Effector memory CD8-positive, alpha-beta T cell (primary cell): ENCODE measurements at regions not wholly inside any gene's neighbourhood (a gene's known extent, or its start where the extent isn't known, plus 50 kb on each side); places are given as distances from the start of the nearest gene placed in this dataset.
"Not testable (repeated sequence)": the region's sequence is repeated elsewhere in the genome, so short reads cannot be mapped to it uniquely, and the experiment has no call there.

Source experiments
- ATAC-seq: fragments of 150-1000 bp; cut with Tn5 transposase; replicated peaks from 2 replicates; pipeline ENCODE4 v1.10.0; 2021; ENCODE audit warnings: mild to moderate bottlenecking, moderate library complexity
- DNase-seq, 3 experiments: peaks; one replicate each; pipeline ENCODE4 v3.0.0; 2021
- H3K27ac Mint-ChIP-seq, 2 donors: one replicate each; pipeline ENCODE4 v1.8.0; 2022; ENCODE audit warnings: mild to moderate bottlenecking in 2 of 2, mixed read lengths in 2 of 2, moderate library complexity in 2 of 2
- H3K27me3 Mint-ChIP-seq, 2 donors: one replicate each; pipeline ENCODE4 v1.8.0; 2022; ENCODE audit warnings: mixed read lengths in 2 of 2
- H3K36me3 Mint-ChIP-seq: one replicate; pipeline ENCODE4 v1.8.0; 2022; ENCODE audit warnings: mild to moderate bottlenecking, moderate library complexity, mixed read lengths; ENCODE audit not compliant: insufficient read depth
- H3K4me1 Mint-ChIP-seq, 2 donors: one replicate each; pipeline ENCODE4 v1.8.0; 2022; ENCODE audit warnings: low read depth in 2 of 2, mixed read lengths in 2 of 2
- H3K4me3 Mint-ChIP-seq, 2 donors: one replicate each; pipeline ENCODE4 v1.8.0; 2022; ENCODE audit warnings: mild to moderate bottlenecking in 2 of 2, mixed read lengths in 2 of 2, moderate library complexity in 2 of 2
- H3K9me3 Mint-ChIP-seq, 2 donors: one replicate each; pipeline ENCODE4 v1.8.0; 2022; ENCODE audit warnings: mixed read lengths in 2 of 2

DNA sequence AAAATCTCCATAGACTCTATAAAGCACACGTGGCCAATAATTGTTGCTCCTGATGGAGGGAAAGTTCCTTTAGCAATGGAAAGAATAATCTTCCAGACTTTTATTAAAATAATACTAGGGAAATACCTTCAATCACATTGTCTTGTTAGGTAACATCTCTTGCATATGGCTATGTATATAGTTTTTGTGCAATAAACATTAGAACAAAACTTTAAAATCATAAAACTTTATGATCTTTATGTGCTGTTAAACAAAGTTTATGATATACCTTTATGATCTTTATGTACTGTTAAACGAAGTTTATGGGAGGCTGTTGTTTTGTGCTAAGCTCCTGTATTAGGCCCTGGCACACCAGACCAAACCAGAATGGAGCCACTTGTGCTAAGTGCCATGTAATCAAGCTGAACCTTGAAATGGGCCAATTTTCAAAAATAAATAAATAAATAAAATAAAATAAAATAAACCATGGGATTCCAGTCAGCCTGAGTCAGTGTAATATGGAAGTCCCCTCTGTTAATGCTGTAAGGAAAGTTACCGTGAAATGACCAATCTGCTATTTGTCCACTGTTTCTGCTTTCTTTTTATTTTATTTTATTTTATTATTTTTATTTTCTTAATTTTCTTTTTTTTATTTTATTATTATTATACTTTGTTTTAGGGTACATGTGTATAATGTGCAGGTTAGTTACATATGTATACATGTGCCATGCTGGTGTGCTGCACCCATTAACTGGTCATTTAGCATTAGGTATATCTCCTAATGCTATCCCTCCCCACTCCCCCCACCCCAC lies 431.3 kb downstream of the SPATA31D1 start:
- no peak for ATAC-seq
- no peak overlapping the region for H3K27ac Mint-ChIP-seq
- H3K9me3 Mint-ChIP-seq, result peaks cover 16 to 20% of the 10 kb centered on the region in 2 donors
- no peaks in the 10 kb centered on the region for H3K4me1 Mint-ChIP-seq
- no peaks in the 10 kb centered on the region for H3K36me3 Mint-ChIP-seq
- H3K27me3 Mint-ChIP-seq, result no peaks in the 10 kb centered on the region
- no peak for DNase-seq
- H3K4me3 Mint-ChIP-seq, result no peak overlapping the region

DNA sequence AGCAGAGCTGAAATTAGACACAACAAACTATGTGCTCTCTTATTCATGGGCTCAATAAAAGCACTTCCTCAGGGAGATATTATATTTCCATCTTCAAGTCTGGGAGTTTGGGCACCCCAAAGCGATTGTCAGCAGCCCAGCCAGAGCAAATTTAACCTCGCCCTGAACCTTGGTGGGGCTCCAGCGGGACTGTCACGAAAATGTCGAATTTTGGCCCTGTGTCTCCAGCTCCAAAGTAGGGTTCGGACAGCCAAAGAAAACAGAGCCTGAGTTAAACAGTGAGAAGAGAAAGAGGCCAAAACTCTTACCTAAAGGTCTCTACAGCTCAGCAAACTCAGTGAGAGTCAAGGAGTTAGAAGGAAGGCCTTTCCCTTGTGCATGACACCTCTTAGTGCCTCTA lies 432.9 kb downstream of the SPATA31D1 start:
- ATAC-seq (no peak), DNase-seq (no peak)
- Mint-ChIP-seq H3K4me1 (no peaks in the 10 kb centered on the region), H3K27me3 (no peaks in the 10 kb centered on the region), H3K27ac (no peak overlapping the region), H3K9me3 (peaks cover 8 to 11% of the 10 kb centered on the region in 2 donors), H3K36me3 (no peaks in the 10 kb centered on the region), H3K4me3 (no peak overlapping the region)

DNA sequence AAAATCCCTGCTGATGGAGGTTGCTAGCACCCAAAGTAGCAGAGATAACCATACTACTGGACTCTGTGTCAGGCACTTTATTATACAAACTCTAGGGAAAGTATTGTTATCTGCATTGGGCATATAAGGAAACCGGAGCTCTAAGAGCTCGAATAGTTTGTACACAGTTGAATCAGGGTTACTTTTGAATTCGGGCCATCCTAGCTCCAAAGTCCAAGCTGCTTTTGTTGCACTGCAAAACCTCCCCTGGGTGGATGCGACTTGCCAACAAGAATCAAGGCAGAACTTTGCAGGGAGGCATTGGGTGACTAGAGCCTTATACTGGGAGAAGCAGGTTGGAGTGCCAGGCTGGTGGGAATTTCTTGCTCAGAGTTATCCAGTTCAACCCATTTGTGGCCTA lies 435.1 kb downstream of the SPATA31D1 start:
- H3K36me3 Mint-ChIP-seq, result no peaks in the 10 kb centered on the region
- DNase-seq (no peak), ATAC-seq (no peak)
- no peak overlapping the region for H3K27ac Mint-ChIP-seq
- H3K27me3 Mint-ChIP-seq, result no peaks in the 10 kb centered on the region
- no peaks in the 10 kb centered on the region for H3K4me1 Mint-ChIP-seq
- peaks cover 7 to 10% of the 10 kb centered on the region in 2 donors for H3K9me3 Mint-ChIP-seq
- no peak overlapping the region for H3K4me3 Mint-ChIP-seq

DNA sequence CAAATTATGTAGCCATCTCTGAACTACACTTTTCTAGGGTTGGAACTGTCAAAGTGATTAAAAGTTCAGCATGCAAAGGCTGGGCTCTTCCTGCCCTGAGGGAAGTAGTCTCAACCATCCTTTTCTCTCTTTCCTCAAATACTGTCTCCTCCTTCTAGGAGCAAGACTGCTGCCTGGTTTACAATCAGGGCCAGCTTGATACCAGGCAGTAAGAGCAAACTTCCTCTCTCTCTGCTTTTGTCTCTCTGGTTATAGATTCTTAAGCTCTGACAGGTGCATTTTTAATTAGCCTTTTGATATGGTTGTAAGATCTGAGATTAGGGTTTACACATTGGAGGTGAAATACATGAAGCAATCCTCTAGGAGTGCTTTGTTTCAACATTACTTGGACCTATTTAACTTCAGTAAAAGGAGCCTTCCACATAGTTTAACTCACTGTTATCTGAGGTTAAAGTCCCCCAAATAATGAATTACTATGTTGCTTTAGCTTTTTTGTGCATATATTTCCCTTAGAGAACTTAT lies 436.1 kb downstream of the SPATA31D1 start:
- no peaks in the 10 kb centered on the region for H3K36me3 Mint-ChIP-seq
- no peaks in the 10 kb centered on the region for H3K4me1 Mint-ChIP-seq
- H3K27ac Mint-ChIP-seq, result no peak overlapping the region
- DNase-seq (no peak), ATAC-seq (no peak)
- peaks cover 7 to 10% of the 10 kb centered on the region in 2 donors for H3K9me3 Mint-ChIP-seq
- H3K27me3 Mint-ChIP-seq, result no peaks in the 10 kb centered on the region
- no peak overlapping the region for H3K4me3 Mint-ChIP-seq

DNA sequence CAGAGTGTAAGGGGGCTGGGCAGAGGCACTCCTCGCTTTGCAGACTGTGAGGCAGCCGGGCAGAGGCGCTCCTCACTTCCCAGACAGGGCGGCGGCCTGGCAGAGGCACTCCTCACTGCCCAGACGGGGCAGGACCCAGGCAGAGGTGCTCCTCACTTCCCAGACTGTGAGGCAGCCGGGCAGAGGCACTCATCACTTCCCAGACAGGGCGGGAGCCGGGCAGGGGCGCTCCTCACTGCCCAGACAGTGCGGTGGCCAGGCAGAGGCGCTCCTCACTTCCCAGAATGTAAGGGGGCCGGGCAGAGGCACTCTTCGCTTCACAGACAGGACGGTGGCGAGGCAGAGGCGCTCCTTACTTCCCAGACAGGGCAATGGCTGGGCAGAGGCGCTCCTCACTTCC lies 442.5 kb downstream of the SPATA31D1 start:
- Mint-ChIP-seq H3K27me3 (no peaks in the 10 kb centered on the region), H3K36me3 (no peaks in the 10 kb centered on the region), H3K4me3 (no peak overlapping the region), H3K27ac (no peak overlapping the region), H3K9me3 (peaks cover 8 to 9% of the 10 kb centered on the region in 2 donors), H3K4me1 (no peaks in the 10 kb centered on the region)
- no peak for DNase-seq
- no peak for ATAC-seq

DNA sequence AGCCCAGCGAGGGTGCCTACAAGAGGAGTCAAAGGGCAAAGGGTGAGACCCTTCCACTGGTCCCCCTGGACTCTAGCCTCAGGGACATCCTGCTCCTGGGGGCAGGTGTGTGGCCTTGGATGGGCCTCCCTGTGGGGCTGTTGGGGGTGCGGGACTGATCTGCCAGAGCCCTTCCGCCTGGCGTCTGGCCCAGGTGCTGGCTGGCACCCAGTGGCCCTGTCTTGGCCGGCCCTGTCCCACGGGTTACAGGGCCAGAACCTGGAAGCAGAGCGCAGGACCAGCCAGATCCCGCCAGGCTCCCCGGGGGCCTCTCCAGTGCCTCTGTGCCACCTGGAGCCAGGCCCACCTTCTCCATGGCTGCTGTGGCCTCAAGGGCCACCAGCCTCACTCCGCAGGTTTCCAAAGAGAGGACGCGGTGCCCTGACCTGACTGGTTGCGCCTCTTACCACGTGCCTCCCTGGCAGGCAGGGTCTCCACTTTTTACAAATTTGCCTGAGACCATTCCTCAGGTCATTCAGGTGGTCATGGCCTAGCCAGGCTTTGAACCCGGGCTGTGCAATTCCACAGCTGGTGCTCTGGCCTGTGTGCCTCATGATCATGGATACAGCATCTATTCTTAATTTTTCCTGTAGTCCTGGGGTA lies 444.8 kb downstream of the SPATA31D1 start:
- H3K4me1 Mint-ChIP-seq, H3K27ac Mint-ChIP-seq, H3K36me3 Mint-ChIP-seq, ATAC-seq, H3K27me3 Mint-ChIP-seq, DNase-seq, H3K4me3 Mint-ChIP-seq: not testable (repeated sequence)
- peaks cover 14 to 18% of the 10 kb centered on the region in 2 donors for H3K9me3 Mint-ChIP-seq

DNA sequence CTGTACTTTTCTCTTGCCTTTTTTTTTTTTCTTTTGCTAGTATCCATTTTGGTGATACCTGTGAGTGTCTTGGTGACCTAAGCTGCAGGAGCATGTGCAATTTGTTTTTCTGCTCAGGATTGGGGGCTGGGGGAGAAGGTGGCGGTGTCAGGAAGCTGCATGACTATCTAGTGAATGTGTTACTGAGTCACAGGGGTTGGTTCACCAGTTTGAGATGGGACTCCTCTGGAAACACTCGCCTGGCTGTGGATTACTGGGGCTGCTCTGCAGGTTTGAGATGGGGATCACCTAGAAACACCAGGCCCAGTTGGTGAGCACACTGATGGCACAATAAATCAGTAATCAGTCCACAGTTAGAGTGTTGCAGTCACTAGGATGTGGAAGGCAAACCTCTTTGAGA lies 447.9 kb downstream of the SPATA31D1 start:
- Mint-ChIP-seq H3K9me3 (peaks cover 18 to 24% of the 10 kb centered on the region in 2 donors), H3K27ac (no peak overlapping the region), H3K4me3 (no peak overlapping the region), H3K27me3 (no peaks in the 10 kb centered on the region), H3K4me1 (no peaks in the 10 kb centered on the region), H3K36me3 (no peaks in the 10 kb centered on the region)
- no peak for ATAC-seq
- no peak for DNase-seq

DNA sequence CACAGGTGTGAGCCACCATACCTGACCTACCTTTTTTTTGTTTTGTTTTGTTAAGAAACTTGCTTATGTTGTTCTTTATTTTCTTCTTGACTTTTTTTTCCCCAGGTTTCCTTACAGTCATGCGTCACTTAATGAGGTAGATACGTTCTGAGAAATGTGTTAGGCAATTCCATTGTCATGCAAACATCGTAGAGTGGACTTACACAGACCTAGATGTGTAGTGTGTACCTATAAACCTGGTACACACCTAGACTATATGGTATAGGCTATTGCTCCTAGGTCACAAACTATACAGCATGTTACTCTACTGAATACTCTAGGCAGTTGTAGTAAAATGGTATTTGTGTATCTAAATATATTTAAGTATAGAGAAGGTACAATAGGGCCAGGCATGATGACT lies 448.6 kb downstream of the SPATA31D1 start:
- not testable (repeated sequence) for H3K27me3 Mint-ChIP-seq, H3K36me3 Mint-ChIP-seq, ATAC-seq, H3K4me1 Mint-ChIP-seq, DNase-seq, H3K27ac Mint-ChIP-seq, H3K4me3 Mint-ChIP-seq
- peaks cover 18 to 24% of the 10 kb centered on the region in 2 donors for H3K9me3 Mint-ChIP-seq

DNA sequence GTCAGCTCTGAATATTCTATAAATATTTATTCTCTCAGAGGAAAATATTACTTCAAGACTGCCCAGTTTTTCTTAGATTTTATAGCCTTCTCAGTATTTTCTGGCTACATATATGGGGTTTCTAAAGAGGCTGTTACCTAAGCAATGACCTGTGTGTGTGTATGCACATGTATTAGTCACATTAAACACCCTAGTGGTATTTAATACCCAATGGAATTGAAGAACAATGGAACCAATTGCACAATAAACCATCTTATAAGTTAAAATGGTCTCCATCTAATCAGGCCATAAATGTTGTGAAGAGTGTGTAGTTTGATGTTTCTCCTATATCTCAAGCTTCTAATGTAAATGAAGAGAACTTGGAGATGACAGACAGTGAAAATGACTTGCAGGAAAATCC lies 450.0 kb downstream of the SPATA31D1 start:
- ATAC-seq, result no peak
- Mint-ChIP-seq H3K4me1 (no peaks in the 10 kb centered on the region), H3K27ac (no peak overlapping the region), H3K27me3 (no peaks in the 10 kb centered on the region), H3K36me3 (no peaks in the 10 kb centered on the region), H3K9me3 (peaks cover 27 to 29% of the 10 kb centered on the region in 2 donors), H3K4me3 (no peak overlapping the region)
- DNase-seq, result no peak

DNA sequence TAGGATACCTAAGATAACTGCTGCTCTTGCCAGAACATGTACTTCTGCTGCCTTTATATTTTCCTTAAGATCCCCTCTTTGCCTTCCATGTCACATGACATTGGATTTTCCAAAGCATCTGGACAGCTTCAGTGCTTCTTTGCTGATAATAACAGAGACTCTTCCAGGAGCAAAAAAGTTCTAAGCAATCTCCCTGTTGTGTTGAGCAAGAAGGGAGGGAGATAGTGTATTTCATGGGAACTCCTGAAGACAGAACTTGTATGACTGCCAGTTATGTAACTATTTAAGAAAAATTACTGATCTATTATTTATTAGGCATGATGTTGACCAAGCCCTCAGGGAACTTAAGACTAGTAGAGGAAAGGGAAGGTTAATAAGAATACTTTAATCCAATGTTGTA lies 454.7 kb downstream of the SPATA31D1 start:
- Mint-ChIP-seq H3K27ac (no peak overlapping the region), H3K4me3 (no peak overlapping the region), H3K4me1 (no peaks in the 10 kb centered on the region), H3K36me3 (no peaks in the 10 kb centered on the region), H3K27me3 (no peaks in the 10 kb centered on the region), H3K9me3 (peaks cover 26 to 40% of the 10 kb centered on the region in 2 donors)
- ATAC-seq (no peak), DNase-seq (no peak)

DNA sequence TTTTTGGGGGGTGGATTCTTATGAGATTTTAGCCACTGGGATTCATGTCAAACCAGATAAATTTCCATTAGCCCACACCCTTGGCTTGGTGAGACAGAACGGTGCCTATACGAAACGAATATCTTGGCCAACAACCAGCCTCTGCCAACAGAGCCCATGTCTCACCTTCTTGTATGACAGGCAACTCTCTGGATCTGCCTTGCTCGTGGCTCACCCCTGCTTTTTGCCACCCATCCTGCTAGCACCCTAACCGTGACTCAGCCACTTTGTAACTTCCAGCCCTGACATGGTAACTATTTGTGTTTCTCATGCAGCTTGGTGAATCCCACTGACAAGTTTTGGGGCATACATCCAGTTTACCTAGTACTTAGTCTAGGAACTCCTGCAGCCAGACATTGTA lies 457.0 kb downstream of the SPATA31D1 start:
- H3K36me3 Mint-ChIP-seq, result no peaks in the 10 kb centered on the region
- H3K27ac Mint-ChIP-seq, result no peak overlapping the region
- DNase-seq (no peak), ATAC-seq (no peak)
- H3K4me1 Mint-ChIP-seq, result no peaks in the 10 kb centered on the region
- no peaks in the 10 kb centered on the region for H3K27me3 Mint-ChIP-seq
- no peak overlapping the region for H3K4me3 Mint-ChIP-seq
- peaks cover 18 to 29% of the 10 kb centered on the region in 2 donors for H3K9me3 Mint-ChIP-seq

DNA sequence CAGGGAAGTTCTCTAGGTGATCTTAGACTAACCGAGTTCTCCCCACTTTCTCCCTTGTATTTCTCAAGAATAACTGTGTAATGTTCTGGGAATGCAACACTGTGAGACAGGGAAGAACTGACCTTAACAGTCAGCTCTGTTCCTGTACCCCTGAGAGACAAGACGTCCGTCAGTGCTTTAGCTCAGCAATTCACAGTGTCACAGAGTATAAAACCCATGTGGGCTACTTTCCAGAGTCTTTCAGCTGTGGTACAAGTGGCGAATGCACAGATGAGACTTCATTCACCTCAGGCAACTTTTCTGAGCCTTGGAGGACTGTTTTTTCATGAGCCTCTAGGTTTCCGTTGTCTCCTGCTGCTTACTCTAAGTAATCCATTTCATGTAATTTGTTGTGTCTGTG lies 458.8 kb downstream of the SPATA31D1 start:
- no peak overlapping the region for H3K27ac Mint-ChIP-seq
- H3K27me3 Mint-ChIP-seq, result no peaks in the 10 kb centered on the region
- H3K4me3 Mint-ChIP-seq, result no peak overlapping the region
- no peak for DNase-seq
- no peak for ATAC-seq
- no peaks in the 10 kb centered on the region for H3K36me3 Mint-ChIP-seq
- no peaks in the 10 kb centered on the region for H3K4me1 Mint-ChIP-seq
- peaks cover 18 to 36% of the 10 kb centered on the region in 2 donors for H3K9me3 Mint-ChIP-seq

DNA sequence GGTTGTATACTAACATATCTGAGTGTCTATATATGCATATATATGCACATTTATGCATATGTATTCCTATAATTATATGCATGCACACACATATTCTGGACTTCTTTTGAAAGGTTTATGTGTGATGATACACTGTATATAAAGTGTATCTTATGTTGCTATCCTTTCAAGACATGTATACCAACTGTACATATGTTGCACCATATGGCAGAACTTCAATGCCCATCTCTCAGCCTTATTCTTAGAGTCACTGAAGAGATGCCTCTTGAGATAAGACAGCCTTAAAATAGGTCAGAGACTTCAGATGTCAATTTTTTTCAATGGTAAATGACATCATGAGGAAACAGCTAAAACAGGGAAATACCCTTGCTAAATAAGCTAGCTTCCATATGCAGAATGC lies 461.4 kb downstream of the SPATA31D1 start:
- H3K4me3 Mint-ChIP-seq, result no peak overlapping the region
- no peaks in the 10 kb centered on the region for H3K4me1 Mint-ChIP-seq
- H3K27ac Mint-ChIP-seq, result no peak overlapping the region
- no peak for ATAC-seq
- no peak for DNase-seq
- H3K27me3 Mint-ChIP-seq, result no peaks in the 10 kb centered on the region
- H3K36me3 Mint-ChIP-seq, result no peaks in the 10 kb centered on the region
- H3K9me3 Mint-ChIP-seq, result peaks cover 15 to 22% of the 10 kb centered on the region in 2 donors
